HCT116 (cell line): ENCODE measurements at regions not wholly inside any gene's neighbourhood (a gene's known extent, or its start where the extent isn't known, plus 50 kb on each side); places are given as distances from the start of the nearest gene placed in this dataset.

Source experiments
- ATAC-seq: fragments of 200-7000 bp; cut with Tn5 transposase; 2 replicates; pipeline ENCODE4 v1.9.1; 2020; ENCODE audit warnings: mild to moderate bottlenecking, moderate library complexity
- BruUV-seq: library from RNA; stranded (reverse); fragments of 400-500 nt; replicated peaks from 2 replicates; lab custom pipeline; 2021; lab: Mats Ljungman, UMichigan
- CTCF ChIA-PET: fragments of 300-600 bp; sonication (Branson Sonifier 250); formaldehyde crosslinking; loops from one replicate; lab custom pipeline; 2021; ENCODE audit warnings: antibody characterized with exemption; lab: Charles Lee
- POLR2A ChIA-PET: fragments of 300-600, 350-600 bp; sonication (Branson Sonifier 250); formaldehyde crosslinking; loops from one replicate; lab custom pipeline; 2021; ENCODE audit warnings: antibody characterized with exemption; lab: Charles Lee
- RAD21 ChIA-PET, 2 experiments: fragments of 300-600 bp; sonication (Branson Sonifier 250); formaldehyde crosslinking; loops; one replicate each; lab custom pipeline; 2023; ENCODE audit warnings: low total read pairs in 2 of 2; ENCODE audit not compliant: uncharacterized antibody in 2 of 2, unreplicated experiment in 2 of 2, low non-redundant PET in 1 of 2; lab: Charles Lee
- DNase-seq: peaks from one replicate; pipeline ENCODE4 v3.0.0-alpha.2; 2010; ENCODE audit warnings: low read depth, low spot score
- H2AFZ ChIP-seq: fragments of 200-600 bp; shearing (Covaris generic), sonication (generic); 2 replicates; pipeline ENCODE4 v1.6.1; 2017; ENCODE audit warnings: low read depth, mixed run types, mixed read lengths, antibody characterized with exemption, low read length; ENCODE audit not compliant: poor library complexity, severe bottlenecking
- H3K27ac ChIP-seq: 2 replicates; pipeline ENCODE4 v1.5.1; 2012; ENCODE audit warnings: low read depth, low read length
- H3K27me3 ChIP-seq: fragments of 200-600 bp; sonication (generic); 2 replicates; pipeline ENCODE4 v1.6.1; 2016; ENCODE audit warnings: mixed run types, low read length, mixed read lengths; ENCODE audit not compliant: insufficient read depth
- H3K36me3 ChIP-seq, 2 experiments: fragments of 200-500 bp in 1 of 2; fragments of 200-600 bp in 1 of 2; sonication (Bioruptor generic) in 1 of 2; sonication (generic) in 1 of 2; 2 replicates each; pipeline versions ENCODE4 v1.5.1 to v1.6.1; 2014 to 2016; ENCODE audit warnings: low read length in 2 of 2, inconsistent platforms in 1 of 2, mixed read lengths in 1 of 2, mixed run types in 1 of 2; ENCODE audit not compliant: insufficient read depth in 2 of 2, control insufficient read depth in 1 of 2
- H3K4me1 ChIP-seq, 2 experiments: fragments of 200-600 bp in 1 of 2; sonication (generic) in 1 of 2; 2 replicates each; pipeline versions ENCODE4 v1.5.1 to v1.6.1; 2012 to 2017; ENCODE audit warnings: low read length in 2 of 2, inconsistent platforms in 1 of 2, mild to moderate bottlenecking in 1 of 2, mixed read lengths in 1 of 2, mixed run types in 1 of 2, moderate library complexity in 1 of 2; ENCODE audit not compliant: insufficient read depth in 2 of 2, control insufficient read depth in 1 of 2
- H3K4me2 ChIP-seq: fragments of 200-600 bp; sonication (generic); 2 replicates; pipeline ENCODE4 v1.6.1; 2017; ENCODE audit warnings: mixed run types, low read length, mixed read lengths
- H3K4me3 ChIP-seq, 2 experiments: fragments of 200-600 bp in 1 of 2; sonication (generic) in 1 of 2; replicated peaks in 1 of 2; 2 replicates each; pipeline ENCODE4 v1.5.1; 2011 to 2016; ENCODE audit warnings: low read length in 2 of 2, control low read depth in 1 of 2, low read depth in 1 of 2, mild to moderate bottlenecking in 1 of 2, mixed read lengths in 1 of 2, mixed run types in 1 of 2
- H3K79me2 ChIP-seq: fragments of 200-600 bp; sonication (generic); 2 replicates; pipeline ENCODE4 v1.6.1; 2017; ENCODE audit warnings: mild to moderate bottlenecking, mixed run types, low read length, moderate library complexity, mixed read lengths; ENCODE audit not compliant: insufficient read depth
- H3K9ac ChIP-seq: fragments of 200-600 bp; sonication (generic); 2 replicates; pipeline ENCODE4 v1.6.1; 2016; ENCODE audit warnings: low read length, mixed read lengths
- H3K9me2 ChIP-seq: fragments of 200-600 bp; sonication (generic), shearing (Covaris generic); 2 replicates; pipeline ENCODE4 v1.6.1; 2017; ENCODE audit warnings: mixed run types, mild to moderate bottlenecking, moderate library complexity; ENCODE audit not compliant: insufficient read depth
- H3K9me3 ChIP-seq, 2 experiments: fragments of 200-500 bp in 1 of 2; fragments of 200-600 bp in 1 of 2; sonication (Bioruptor generic) in 1 of 2; sonication (generic) in 1 of 2; 2 replicates each; pipeline ENCODE4 v1.6.1; 2014 to 2017; ENCODE audit warnings: low read length in 2 of 2, mixed read lengths in 2 of 2, inconsistent platforms in 1 of 2, low read depth in 1 of 2, mild to moderate bottlenecking in 1 of 2, mixed run types in 1 of 2, moderate library complexity in 1 of 2; ENCODE audit not compliant: control insufficient read depth in 1 of 2, insufficient read depth in 1 of 2
- H4K20me1 ChIP-seq: fragments of 200-600 bp; sonication (generic), shearing (Covaris generic); 2 replicates; pipeline ENCODE4 v1.6.1; 2017; ENCODE audit warnings: mixed run types, mild to moderate bottlenecking, moderate library complexity; ENCODE audit not compliant: insufficient read depth
- CBX3 ChIP-seq: IDR thresholded peaks from 2 replicates; pipeline ENCODE4 v1.6.1; 2012; ENCODE audit warnings: low read depth
- CTCF ChIP-seq, 3 experiments: fragments of 200-600 bp in 1 of 3; sonication (generic) in 1 of 3; IDR thresholded peaks in 2 of 3; conservative IDR thresholded peaks in 1 of 3; 2 replicates each; pipeline ENCODE4 v1.5.1; 2012 to 2017; ENCODE audit warnings: low read depth in 2 of 3, low read length in 2 of 3, antibody characterized with exemption in 1 of 3, borderline replicate concordance in 1 of 3, control low read depth in 1 of 3, mild to moderate bottlenecking in 1 of 3, mixed read lengths in 1 of 3, mixed run types in 1 of 3, moderate library complexity in 1 of 3; ENCODE audit not compliant: insufficient read depth in 1 of 3
- EZH2phosphoT487 ChIP-seq: fragments of 200-600 bp; IDR thresholded peaks from 2 replicates; pipeline ENCODE4 v1.6.1; 2018; ENCODE audit warnings: antibody characterized with exemption, borderline replicate concordance
- FOSL1 ChIP-seq: IDR thresholded peaks from 2 replicates; pipeline ENCODE4 v1.6.1; 2012; ENCODE audit warnings: low read depth
- MAX ChIP-seq: IDR thresholded peaks from 2 replicates; pipeline ENCODE4 v1.6.1; 2012
- SIN3A ChIP-seq: IDR thresholded peaks from 2 replicates; pipeline ENCODE4 v1.6.1; 2012; ENCODE audit warnings: low read depth
- SP1 ChIP-seq: IDR thresholded peaks from 2 replicates; pipeline ENCODE4 v1.6.1; 2012; ENCODE audit warnings: low read depth
- ZFX ChIP-seq: fragments of 450-650 bp; IDR thresholded peaks from 2 replicates; pipeline ENCODE4 v1.6.1; 2017
- ZNF274 ChIP-seq: fragments of 200-500 bp; sonication (Bioruptor generic); IDR thresholded peaks from 2 replicates; pipeline ENCODE4 v1.6.1; 2014; ENCODE audit warnings: mild to moderate bottlenecking, low read depth, low read length, inconsistent platforms
- intact Hi-C: fragments of 100-400 bp; cut with micrococcal nuclease; formaldehyde crosslinking; loops from 2 replicates; pipeline ENCODE4 v1.10.0; 2022
- TF ChIP-seq, protein P1 (sequence below): IDR thresholded peaks from 2 replicates; pipeline ENCODE4 v1.6.1; 2012

GRCh38 chr2:123179526-123179925 is 845.6 kb upstream of the CNTNAP5 start:
- ChIA-PET POLR2A (no interaction called here), CTCF (no interaction called here), RAD21 (no interaction called here)
- no peaks in the 10 kb centered on the region for H3K79me2 ChIP-seq
- H3K27me3 ChIP-seq, result no peaks in the 10 kb centered on the region
- BruUV-seq, result no TSS peak
- TF ChIP-seq ZFX (no peak), SP1 (no peak), CTCF (IDR thresholded peaks at IDR 0.05 in 2 of 3, conservative IDR thresholded peaks at IDR 0.05 in 1 of 3; ENCODE audit: borderline replicate concordance in 1 of 3, insufficient read depth in 1 of 3, low read depth in 2 of 3, low read length in 2 of 3) (no peak), ZNF274 (no peak), CBX3 (no peak), SIN3A (no peak), MAX (no peak), EZH2phosphoT487 (no peak), FOSL1 (no peak)
- TF ChIP-seq, protein P1, sequence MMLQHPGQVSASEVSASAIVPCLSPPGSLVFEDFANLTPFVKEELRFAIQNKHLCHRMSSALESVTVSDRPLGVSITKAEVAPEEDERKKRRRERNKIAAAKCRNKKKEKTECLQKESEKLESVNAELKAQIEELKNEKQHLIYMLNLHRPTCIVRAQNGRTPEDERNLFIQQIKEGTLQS, result no peak
- no peak overlapping the region for H3K9ac ChIP-seq
- H3K9me3 ChIP-seq, result peaks cover 9 to 23% of the 10 kb centered on the region in 2 experiments; a peak in 2 of 4 replicates
- H3K9me2 ChIP-seq, result no peaks in the 10 kb centered on the region
- no peaks in the 10 kb centered on the region for H3K36me3 ChIP-seq
- H3K4me1 ChIP-seq, result no peaks in the 10 kb centered on the region
- ATAC-seq (no peak), DNase-seq (no peak)
- no peaks in the 10 kb centered on the region for H4K20me1 ChIP-seq
- H3K27ac ChIP-seq, result no peak overlapping the region
- H3K4me3 ChIP-seq, result no peak overlapping the region
- intact Hi-C loops, result no loop called here
- no peak overlapping the region for H2AFZ ChIP-seq
- no peak overlapping the region for H3K4me2 ChIP-seq
